GM23338 (cell line): ENCODE measurements at regions not wholly inside any gene's neighbourhood (a gene's known extent, or its start where the extent isn't known, plus 50 kb on each side); places are given as distances from the start of the nearest gene placed in this dataset.

Experiments used
- ATAC-seq: fragments of 200-7000 bp; cut with Tn5 transposase; 3 replicates; pipeline ENCODE4 v1.9.1; 2020
- DNase-seq: peaks from one replicate; pipeline ENCODE4 v3.0.0-alpha.2; 2015; ENCODE audit warnings: low spot score
- H2AFZ ChIP-seq: fragments of 200-600 bp; sonication (generic); 2 replicates; pipeline ENCODE4 v1.8.0; 2016; ENCODE audit warnings: antibody characterized with exemption, mild to moderate bottlenecking, moderate library complexity
- H3F3A ChIP-seq: fragments of 200-600 bp; sonication (generic); replicated peaks from 2 replicates; pipeline ENCODE4 v1.8.0; 2017; ENCODE audit warnings: antibody characterized with exemption, mixed run types, low read depth
- H3K27ac ChIP-seq: fragments of 200-600 bp; sonication (generic); 2 replicates; pipeline ENCODE4 v1.6.1; 2016; ENCODE audit warnings: low read depth
- H3K27me3 ChIP-seq: fragments of 200-600 bp; sonication (generic); 2 replicates; pipeline ENCODE4 v1.8.0; 2016; ENCODE audit warnings: mild to moderate bottlenecking, mixed run types, moderate library complexity; ENCODE audit not compliant: insufficient read depth
- H3K36me3 ChIP-seq: fragments of 200-600 bp; sonication (generic); 2 replicates; pipeline ENCODE4 v1.8.0; 2016; ENCODE audit warnings: mild to moderate bottlenecking; ENCODE audit not compliant: insufficient read depth
- H3K4me1 ChIP-seq: fragments of 200-600 bp; sonication (generic); 2 replicates; pipeline ENCODE4 v1.8.0; 2016; ENCODE audit warnings: mild to moderate bottlenecking, moderate library complexity; ENCODE audit not compliant: insufficient read depth
- H3K4me2 ChIP-seq: fragments of 200-600 bp; sonication (generic); 2 replicates; pipeline ENCODE4 v1.7.1; 2017; ENCODE audit warnings: mixed run types
- H3K4me3 ChIP-seq: fragments of 200-600 bp; sonication (generic); 2 replicates; pipeline ENCODE4 v1.6.1; 2016; ENCODE audit warnings: mixed run types
- H3K79me2 ChIP-seq: fragments of 200-600 bp; sonication (generic); replicated peaks from 2 replicates; pipeline ENCODE4 v1.8.0; 2017; ENCODE audit warnings: mild to moderate bottlenecking; ENCODE audit not compliant: insufficient read depth
- H3K9me2 ChIP-seq: fragments of 200-600 bp; sonication (generic); 2 replicates; pipeline ENCODE4 v1.8.0; 2017; ENCODE audit not compliant: insufficient read depth
- H4K20me1 ChIP-seq: fragments of 200-600 bp; sonication (generic); replicated peaks from 2 replicates; pipeline ENCODE4 v1.8.0; 2017; ENCODE audit warnings: mild to moderate bottlenecking; ENCODE audit not compliant: insufficient read depth
- H3K27ac Mint-ChIP-seq: 2 replicates; pipeline ENCODE4 v1.8.0; 2020; ENCODE audit warnings: inconsistent platforms, mild to moderate bottlenecking, moderate library complexity, mixed read lengths
- H3K27me3 Mint-ChIP-seq: 3 replicates; pipeline ENCODE4 v1.8.0; 2022; ENCODE audit warnings: low read depth, mild to moderate bottlenecking, moderate library complexity, mixed read lengths, inconsistent platforms; ENCODE audit not compliant: insufficient read depth, poor library complexity
- H3K36me3 Mint-ChIP-seq: 3 replicates; pipeline ENCODE4 v1.8.0; 2021; ENCODE audit warnings: low read depth, mild to moderate bottlenecking, inconsistent platforms, moderate library complexity, mixed read lengths
- H3K4me1 Mint-ChIP-seq: 3 replicates; pipeline ENCODE4 v1.8.0; 2020; ENCODE audit warnings: mild to moderate bottlenecking, inconsistent platforms, mixed read lengths
- H3K4me3 Mint-ChIP-seq: 3 replicates; pipeline ENCODE4 v1.8.0; 2021; ENCODE audit warnings: moderate library complexity, mild to moderate bottlenecking, inconsistent platforms, mixed read lengths
- H3K9me3 Mint-ChIP-seq: 3 replicates; pipeline ENCODE4 v1.8.0; 2020; ENCODE audit warnings: moderate library complexity, mild to moderate bottlenecking, inconsistent platforms, mixed read lengths
- CREB1 ChIP-seq: fragments of 250-450 bp; sonication (Bioruptor Pico); IDR thresholded peaks from 2 replicates; pipeline ENCODE4 v1.5.0; 2020; ENCODE audit warnings: low read depth, mild to moderate bottlenecking, moderate library complexity
- EZH2 ChIP-seq: fragments of 200-600 bp; sonication (generic); IDR thresholded peaks from one replicate; pipeline ENCODE4 v1.8.0; 2017; ENCODE audit warnings: antibody characterized with exemption, mild to moderate bottlenecking, low read depth; ENCODE audit not compliant: unreplicated experiment
- EZH2phosphoT487 ChIP-seq: fragments of 200-600 bp; sonication (generic); IDR thresholded peaks from one replicate; pipeline ENCODE4 v1.8.1; 2018; ENCODE audit warnings: antibody characterized with exemption; ENCODE audit not compliant: unreplicated experiment
- NANOG ChIP-seq: IDR thresholded peaks from 2 replicates; pipeline ENCODE4 v1.6.1; 2016; ENCODE audit warnings: antibody characterized with exemption, borderline replicate concordance
- POLR2AphosphoS5 ChIP-seq: IDR thresholded peaks from 2 replicates; pipeline ENCODE4 v1.6.1; 2016; ENCODE audit warnings: antibody characterized with exemption, low read depth
- STAT1 ChIP-seq: IDR thresholded peaks from one replicate; pipeline ENCODE4 v1.6.1; 2016; ENCODE audit warnings: antibody characterized with exemption; ENCODE audit not compliant: unreplicated experiment
- ZNF114 ChIP-seq: fragments of 250-450 bp; sonication (Bioruptor Pico); IDR thresholded peaks from 2 replicates; pipeline ENCODE4 v1.5.0; 2020; ENCODE audit warnings: mild to moderate bottlenecking, moderate library complexity
- ZNF331 ChIP-seq: fragments of 250-450 bp; sonication (Bioruptor Pico); IDR thresholded peaks from 2 replicates; pipeline ENCODE4 v1.5.0; 2020; ENCODE audit warnings: low read depth, mild to moderate bottlenecking, moderate library complexity
- TF ChIP-seq, protein P1 (sequence below): IDR thresholded peaks from one replicate; pipeline ENCODE4 v1.6.1; 2018; ENCODE audit warnings: antibody characterized with exemption; ENCODE audit not compliant: unreplicated experiment
- TF ChIP-seq, protein P2 (sequence below), 2 experiments: fragments of 200-600 bp in 1 of 2; sonication (generic) in 1 of 2; conservative IDR thresholded peaks; 2 replicates each; pipeline versions ENCODE4 v1.5.1 to v1.6.1; 2016 to 2017; ENCODE audit warnings: antibody characterized with exemption in 2 of 2, low read depth in 2 of 2, mild to moderate bottlenecking in 2 of 2, moderate library complexity in 1 of 2
- TF ChIP-seq, protein P3 (sequence below): IDR thresholded peaks from 2 replicates; pipeline ENCODE4 v1.6.1; 2016; ENCODE audit warnings: antibody characterized with exemption

DNA sequence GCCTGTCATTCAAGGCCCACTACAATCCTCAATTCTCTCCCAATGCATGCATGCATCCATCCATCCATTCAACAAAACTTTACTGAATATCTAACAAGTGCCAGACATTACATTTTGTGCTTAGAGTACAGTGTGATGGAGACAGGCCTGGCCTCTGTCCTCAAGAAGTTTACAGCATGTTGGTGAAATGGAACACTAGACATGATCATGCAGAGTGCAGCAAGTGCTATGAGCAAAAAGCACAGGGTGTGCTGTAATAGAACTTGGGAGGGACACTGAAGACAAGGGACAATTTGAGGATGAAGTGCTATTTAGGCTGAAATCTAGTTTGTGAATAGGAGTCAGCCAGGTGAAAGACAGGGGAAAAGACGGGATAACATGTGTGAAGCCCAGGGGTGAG is 347.8 kb downstream of the PTEN start:
- no peak for DNase-seq
- peak overlapping the region; percentile 4; the same call in 1 of the 2 replicates for H3K27ac Mint-ChIP-seq

DNA sequence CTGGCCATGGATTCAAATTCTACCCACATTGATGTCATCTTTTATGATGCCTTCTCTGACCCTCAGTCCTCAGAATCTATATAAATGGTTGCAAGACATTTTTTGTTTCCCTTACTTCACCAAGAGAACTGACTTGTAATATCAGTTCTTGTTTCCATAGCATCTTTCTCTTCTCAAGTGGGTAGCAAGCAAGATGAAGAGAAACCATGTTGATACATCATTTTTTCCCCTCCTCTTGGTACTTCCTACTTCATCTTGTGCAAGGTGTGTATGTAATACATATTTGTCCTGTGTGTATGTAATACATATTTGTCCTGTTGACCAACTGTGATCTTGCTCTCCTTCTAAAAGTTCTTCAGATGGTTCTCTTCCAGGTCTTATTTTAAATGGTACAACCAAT is 348.6 kb downstream of the PTEN start:
- peaks cover 14% of the 10 kb centered on the region; the same call in 1 of the 2 replicates for H3K9me2 ChIP-seq
- ATAC-seq, result no peak

More for the DNA sequence above, 347.8 kb downstream of the PTEN start:
- Histone ChIP-seq H3K9me2 (peaks cover 14% of the 10 kb centered on the region; the same call in 1 of the 2 replicates), H3K79me2 (no peaks in the 10 kb centered on the region), H3K4me3 (no peak overlapping the region), H2AFZ (no peak overlapping the region), H3F3A (no peaks in the 10 kb centered on the region), H3K27ac (no peak overlapping the region), H4K20me1 (no peaks in the 10 kb centered on the region), H3K36me3 (no peaks in the 10 kb centered on the region), H3K27me3 (no peaks in the 10 kb centered on the region), H3K4me1 (peaks cover 10% of the 10 kb centered on the region), H3K4me2 (no peak overlapping the region)
- H3K4me3 Mint-ChIP-seq, result no peak overlapping the region
- ATAC-seq, result no peak
- H3K4me1 Mint-ChIP-seq, result peaks cover 9% of the 10 kb centered on the region
- peaks cover 1% of the 10 kb centered on the region for H3K27me3 Mint-ChIP-seq
- no peaks in the 10 kb centered on the region for H3K36me3 Mint-ChIP-seq
- no peak for TF ChIP-seq EZH2phosphoT487
- TF ChIP-seq CREB1 (CRISPR knock-in tag), result no peak
- TF ChIP-seq NANOG, result no peak
- no peaks in the 10 kb centered on the region for H3K9me3 Mint-ChIP-seq

DNA sequence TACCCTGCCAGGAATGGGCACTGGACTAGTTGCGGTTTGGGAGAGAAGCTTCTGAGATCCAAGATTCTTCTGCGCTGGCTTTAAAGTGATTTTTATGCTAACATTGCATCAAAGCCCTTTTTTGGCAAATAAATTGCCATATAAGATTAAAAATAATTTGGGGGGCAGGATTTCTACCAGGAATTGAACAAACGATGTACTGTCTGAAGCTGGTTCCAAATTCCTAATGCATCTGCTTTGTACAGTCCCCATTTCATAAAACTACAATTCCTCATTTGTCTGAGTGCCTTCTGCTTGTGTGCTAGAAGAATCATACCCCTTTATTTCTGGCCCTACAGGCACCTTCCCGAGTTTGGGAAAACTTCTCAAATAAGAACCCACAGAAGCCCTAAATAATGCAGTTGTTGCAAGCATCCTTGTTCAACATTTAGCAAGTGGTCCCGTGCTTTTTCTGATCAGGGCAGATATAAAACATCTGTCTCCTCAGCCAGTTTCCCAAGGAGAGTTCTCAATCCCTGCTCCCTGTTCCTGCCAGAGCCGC is 349.7 kb downstream of the PTEN start:
- H3K36me3 Mint-ChIP-seq, result no peaks in the 10 kb centered on the region
- TF ChIP-seq, protein P1, sequence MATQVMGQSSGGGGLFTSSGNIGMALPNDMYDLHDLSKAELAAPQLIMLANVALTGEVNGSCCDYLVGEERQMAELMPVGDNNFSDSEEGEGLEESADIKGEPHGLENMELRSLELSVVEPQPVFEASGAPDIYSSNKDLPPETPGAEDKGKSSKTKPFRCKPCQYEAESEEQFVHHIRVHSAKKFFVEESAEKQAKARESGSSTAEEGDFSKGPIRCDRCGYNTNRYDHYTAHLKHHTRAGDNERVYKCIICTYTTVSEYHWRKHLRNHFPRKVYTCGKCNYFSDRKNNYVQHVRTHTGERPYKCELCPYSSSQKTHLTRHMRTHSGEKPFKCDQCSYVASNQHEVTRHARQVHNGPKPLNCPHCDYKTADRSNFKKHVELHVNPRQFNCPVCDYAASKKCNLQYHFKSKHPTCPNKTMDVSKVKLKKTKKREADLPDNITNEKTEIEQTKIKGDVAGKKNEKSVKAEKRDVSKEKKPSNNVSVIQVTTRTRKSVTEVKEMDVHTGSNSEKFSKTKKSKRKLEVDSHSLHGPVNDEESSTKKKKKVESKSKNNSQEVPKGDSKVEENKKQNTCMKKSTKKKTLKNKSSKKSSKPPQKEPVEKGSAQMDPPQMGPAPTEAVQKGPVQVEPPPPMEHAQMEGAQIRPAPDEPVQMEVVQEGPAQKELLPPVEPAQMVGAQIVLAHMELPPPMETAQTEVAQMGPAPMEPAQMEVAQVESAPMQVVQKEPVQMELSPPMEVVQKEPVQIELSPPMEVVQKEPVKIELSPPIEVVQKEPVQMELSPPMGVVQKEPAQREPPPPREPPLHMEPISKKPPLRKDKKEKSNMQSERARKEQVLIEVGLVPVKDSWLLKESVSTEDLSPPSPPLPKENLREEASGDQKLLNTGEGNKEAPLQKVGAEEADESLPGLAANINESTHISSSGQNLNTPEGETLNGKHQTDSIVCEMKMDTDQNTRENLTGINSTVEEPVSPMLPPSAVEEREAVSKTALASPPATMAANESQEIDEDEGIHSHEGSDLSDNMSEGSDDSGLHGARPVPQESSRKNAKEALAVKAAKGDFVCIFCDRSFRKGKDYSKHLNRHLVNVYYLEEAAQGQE, result no peak
- TF ChIP-seq STAT1 (no peak), POLR2AphosphoS5 (no peak), EZH2phosphoT487 (no peak), NANOG (no peak), EZH2 (no peak), ZNF114 (CRISPR knock-in tag) (no peak)
- TF ChIP-seq, protein P2, sequence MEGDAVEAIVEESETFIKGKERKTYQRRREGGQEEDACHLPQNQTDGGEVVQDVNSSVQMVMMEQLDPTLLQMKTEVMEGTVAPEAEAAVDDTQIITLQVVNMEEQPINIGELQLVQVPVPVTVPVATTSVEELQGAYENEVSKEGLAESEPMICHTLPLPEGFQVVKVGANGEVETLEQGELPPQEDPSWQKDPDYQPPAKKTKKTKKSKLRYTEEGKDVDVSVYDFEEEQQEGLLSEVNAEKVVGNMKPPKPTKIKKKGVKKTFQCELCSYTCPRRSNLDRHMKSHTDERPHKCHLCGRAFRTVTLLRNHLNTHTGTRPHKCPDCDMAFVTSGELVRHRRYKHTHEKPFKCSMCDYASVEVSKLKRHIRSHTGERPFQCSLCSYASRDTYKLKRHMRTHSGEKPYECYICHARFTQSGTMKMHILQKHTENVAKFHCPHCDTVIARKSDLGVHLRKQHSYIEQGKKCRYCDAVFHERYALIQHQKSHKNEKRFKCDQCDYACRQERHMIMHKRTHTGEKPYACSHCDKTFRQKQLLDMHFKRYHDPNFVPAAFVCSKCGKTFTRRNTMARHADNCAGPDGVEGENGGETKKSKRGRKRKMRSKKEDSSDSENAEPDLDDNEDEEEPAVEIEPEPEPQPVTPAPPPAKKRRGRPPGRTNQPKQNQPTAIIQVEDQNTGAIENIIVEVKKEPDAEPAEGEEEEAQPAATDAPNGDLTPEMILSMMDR (conservative IDR thresholded peaks at IDR 0.05; ENCODE audit: low read depth in 2 of 2), result no peak

More for the DNA sequence above, 348.6 kb downstream of the PTEN start:
- Histone ChIP-seq H3K4me1 (peaks cover 10% of the 10 kb centered on the region), H4K20me1 (no peaks in the 10 kb centered on the region), H3K36me3 (no peaks in the 10 kb centered on the region), H3K4me3 (no peak overlapping the region), H3F3A (no peaks in the 10 kb centered on the region), H3K27me3 (no peaks in the 10 kb centered on the region), H3K27ac (no peak overlapping the region), H3K4me2 (no peak overlapping the region), H3K79me2 (no peaks in the 10 kb centered on the region), H2AFZ (no peak overlapping the region)
- H3K27ac Mint-ChIP-seq, result no peak overlapping the region
- peaks cover 9% of the 10 kb centered on the region for H3K4me1 Mint-ChIP-seq
- H3K27me3 Mint-ChIP-seq, result peaks cover 1% of the 10 kb centered on the region
- H3K4me3 Mint-ChIP-seq, result no peak overlapping the region
- H3K9me3 Mint-ChIP-seq, result no peaks in the 10 kb centered on the region
- DNase-seq, result no peak
- no peaks in the 10 kb centered on the region for H3K36me3 Mint-ChIP-seq
- TF ChIP-seq NANOG (no peak), CREB1 (CRISPR knock-in tag) (no peak), ZNF331 (CRISPR knock-in tag) (no peak), STAT1 (no peak), ZNF114 (CRISPR knock-in tag) (no peak), EZH2 (no peak)
- TF ChIP-seq, protein P3, sequence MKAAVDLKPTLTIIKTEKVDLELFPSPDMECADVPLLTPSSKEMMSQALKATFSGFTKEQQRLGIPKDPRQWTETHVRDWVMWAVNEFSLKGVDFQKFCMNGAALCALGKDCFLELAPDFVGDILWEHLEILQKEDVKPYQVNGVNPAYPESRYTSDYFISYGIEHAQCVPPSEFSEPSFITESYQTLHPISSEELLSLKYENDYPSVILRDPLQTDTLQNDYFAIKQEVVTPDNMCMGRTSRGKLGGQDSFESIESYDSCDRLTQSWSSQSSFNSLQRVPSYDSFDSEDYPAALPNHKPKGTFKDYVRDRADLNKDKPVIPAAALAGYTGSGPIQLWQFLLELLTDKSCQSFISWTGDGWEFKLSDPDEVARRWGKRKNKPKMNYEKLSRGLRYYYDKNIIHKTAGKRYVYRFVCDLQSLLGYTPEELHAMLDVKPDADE, result no peak

More for the DNA sequence above, 349.7 kb downstream of the PTEN start:
- no peaks in the 10 kb centered on the region for H4K20me1 ChIP-seq
- peak overlapping the region; percentile 85; the same call in 1 of the 2 replicates for H2AFZ ChIP-seq
- H3F3A ChIP-seq, result no peaks in the 10 kb centered on the region
- Mint-ChIP-seq H3K4me3 (no peak overlapping the region), H3K27ac (no peak overlapping the region), H3K9me3 (no peaks in the 10 kb centered on the region), H3K27me3 (peaks cover 1% of the 10 kb centered on the region), H3K4me1 (peaks cover 9% of the 10 kb centered on the region)
- H3K4me3 ChIP-seq, result no peak overlapping the region
- no peak for DNase-seq
- no peaks in the 10 kb centered on the region for H3K79me2 ChIP-seq
- H3K36me3 ChIP-seq, result no peaks in the 10 kb centered on the region
- peaks cover 14% of the 10 kb centered on the region; the same call in 1 of the 2 replicates for H3K9me2 ChIP-seq
- peaks cover 8% of the 10 kb centered on the region for H3K4me1 ChIP-seq
- H3K27ac ChIP-seq, result no peak overlapping the region
- ATAC-seq, result no peak
- no peak overlapping the region for H3K4me2 ChIP-seq
- H3K27me3 ChIP-seq, result no peaks in the 10 kb centered on the region
